ENCODE measurements at regions not wholly inside any gene's neighbourhood (a gene's known extent, or its start where the extent isn't known, plus 50 kb on each side); places are given as distances from the start of the nearest gene placed in this dataset.
A peak's percentile ranks its signal among the peaks of the same experiment; 100 is the strongest.

- no peaks in the 10 kb centered on the region for H3K27me3 ChIP-seq (ENCODE audit: insufficient read depth, low read length)
- no peak overlapping the region for H3K4me3 ChIP-seq (ENCODE audit: low read depth, low read length)
- H3K27ac ChIP-seq (ENCODE audit: low read depth, low read length), result no peak overlapping the region
- H3K4me1 ChIP-seq (ENCODE audit: control insufficient read depth, insufficient read depth, low read length, unreplicated experiment), result peaks cover 14% of the 10 kb centered on the region
- H2AFZ ChIP-seq (ENCODE audit: low read length, unreplicated experiment), result no peak overlapping the region
- no peaks in the 10 kb centered on the region for H3K79me2 ChIP-seq (ENCODE audit: control insufficient read depth, insufficient read depth, low read length, unreplicated experiment)
- no peaks in the 10 kb centered on the region for H3K36me3 ChIP-seq (ENCODE audit: insufficient read depth, low read length)
These were observed 304.7 kb upstream of the USP25 start for GRCh38 chr21:15425049-15425448.

- Histone ChIP-seq H3K79me2 (ENCODE audit: control insufficient read depth, insufficient read depth, low read length, unreplicated experiment) (no peaks in the 10 kb centered on the region), H2AFZ (ENCODE audit: low read length, unreplicated experiment) (no peak overlapping the region), H3K36me3 (ENCODE audit: insufficient read depth, low read length) (no peaks in the 10 kb centered on the region), H3K4me1 (ENCODE audit: control insufficient read depth, insufficient read depth, low read length, unreplicated experiment) (peaks cover 17% of the 10 kb centered on the region), H3K4me3 (ENCODE audit: low read depth, low read length) (no peak overlapping the region), H3K27me3 (ENCODE audit: insufficient read depth, low read length) (no peaks in the 10 kb centered on the region), H3K27ac (ENCODE audit: low read depth, low read length) (peak overlapping the region; percentile 45)
These were observed 299.8 kb upstream of the USP25 start for GRCh38 chr21:15430023-15430422.

- Histone ChIP-seq H3K27ac (ENCODE audit: low read depth, low read length) (peak overlapping the region; percentile 45), H2AFZ (ENCODE audit: low read length, unreplicated experiment) (no peak overlapping the region), H3K4me3 (ENCODE audit: low read depth, low read length) (no peak overlapping the region), H3K4me1 (ENCODE audit: control insufficient read depth, insufficient read depth, low read length, unreplicated experiment) (peaks cover 17% of the 10 kb centered on the region), H3K79me2 (ENCODE audit: control insufficient read depth, insufficient read depth, low read length, unreplicated experiment) (no peaks in the 10 kb centered on the region), H3K27me3 (ENCODE audit: insufficient read depth, low read length) (no peaks in the 10 kb centered on the region), H3K36me3 (ENCODE audit: insufficient read depth, low read length) (no peaks in the 10 kb centered on the region)
These were observed 299.2 kb upstream of the USP25 start for GRCh38 chr21:15430577-15430976.

GRCh38 chr21:15431053-15431452 lies 298.7 kb upstream of the USP25 start:
- Histone ChIP-seq H3K79me2 (ENCODE audit: control insufficient read depth, insufficient read depth, low read length, unreplicated experiment) (no peaks in the 10 kb centered on the region), H3K4me1 (ENCODE audit: control insufficient read depth, insufficient read depth, low read length, unreplicated experiment) (peaks cover 17% of the 10 kb centered on the region), H3K27me3 (ENCODE audit: insufficient read depth, low read length) (no peaks in the 10 kb centered on the region), H3K4me3 (ENCODE audit: low read depth, low read length) (no peak overlapping the region), H3K36me3 (ENCODE audit: insufficient read depth, low read length) (no peaks in the 10 kb centered on the region), H3K27ac (ENCODE audit: low read depth, low read length) (no peak overlapping the region), H2AFZ (ENCODE audit: low read length, unreplicated experiment) (no peak overlapping the region)

- no peak overlapping the region for H2AFZ ChIP-seq (ENCODE audit: low read length, unreplicated experiment)
- no peak overlapping the region for H3K27ac ChIP-seq (ENCODE audit: low read depth, low read length)
- H3K79me2 ChIP-seq (ENCODE audit: control insufficient read depth, insufficient read depth, low read length, unreplicated experiment), result no peaks in the 10 kb centered on the region
- H3K27me3 ChIP-seq (ENCODE audit: insufficient read depth, low read length), result no peaks in the 10 kb centered on the region
- no peak overlapping the region for H3K4me3 ChIP-seq (ENCODE audit: low read depth, low read length)
- H3K36me3 ChIP-seq (ENCODE audit: insufficient read depth, low read length), result no peaks in the 10 kb centered on the region
- H3K4me1 ChIP-seq (ENCODE audit: control insufficient read depth, insufficient read depth, low read length, unreplicated experiment), result peaks cover 17% of the 10 kb centered on the region
These were observed 296.7 kb upstream of the USP25 start for GRCh38 chr21:15433091-15433490.

GRCh38 chr21:15434163-15434905 lies 295.4 kb upstream of the USP25 start:
- Histone ChIP-seq H3K4me3 (ENCODE audit: low read depth, low read length) (no peak overlapping the region), H3K79me2 (ENCODE audit: control insufficient read depth, insufficient read depth, low read length, unreplicated experiment) (no peaks in the 10 kb centered on the region), H3K27ac (ENCODE audit: low read depth, low read length) (no peak overlapping the region), H3K27me3 (ENCODE audit: insufficient read depth, low read length) (no peaks in the 10 kb centered on the region), H3K36me3 (ENCODE audit: insufficient read depth, low read length) (no peaks in the 10 kb centered on the region), H2AFZ (ENCODE audit: low read length, unreplicated experiment) (no peak overlapping the region), H3K4me1 (ENCODE audit: control insufficient read depth, insufficient read depth, low read length, unreplicated experiment) (peaks cover 17% of the 10 kb centered on the region)

GRCh38 chr21:15436031-15436430 lies 293.8 kb upstream of the USP25 start:
- no peaks in the 10 kb centered on the region for H3K79me2 ChIP-seq (ENCODE audit: control insufficient read depth, insufficient read depth, low read length, unreplicated experiment)
- no peak overlapping the region for H2AFZ ChIP-seq (ENCODE audit: low read length, unreplicated experiment)
- H3K4me1 ChIP-seq (ENCODE audit: control insufficient read depth, insufficient read depth, low read length, unreplicated experiment), result peaks cover 2% of the 10 kb centered on the region
- no peaks in the 10 kb centered on the region for H3K27me3 ChIP-seq (ENCODE audit: insufficient read depth, low read length)
- no peak overlapping the region for H3K27ac ChIP-seq (ENCODE audit: low read depth, low read length)
- no peak overlapping the region for H3K4me3 ChIP-seq (ENCODE audit: low read depth, low read length)
- no peaks in the 10 kb centered on the region for H3K36me3 ChIP-seq (ENCODE audit: insufficient read depth, low read length)

GRCh38 chr21:15437883-15438282 lies 291.9 kb upstream of the USP25 start:
- Histone ChIP-seq H3K4me3 (ENCODE audit: low read depth, low read length) (no peak overlapping the region), H3K4me1 (ENCODE audit: control insufficient read depth, insufficient read depth, low read length, unreplicated experiment) (no peaks in the 10 kb centered on the region), H3K27ac (ENCODE audit: low read depth, low read length) (no peak overlapping the region), H3K27me3 (ENCODE audit: insufficient read depth, low read length) (no peaks in the 10 kb centered on the region), H2AFZ (ENCODE audit: low read length, unreplicated experiment) (no peak overlapping the region), H3K36me3 (ENCODE audit: insufficient read depth, low read length) (no peaks in the 10 kb centered on the region), H3K79me2 (ENCODE audit: control insufficient read depth, insufficient read depth, low read length, unreplicated experiment) (no peaks in the 10 kb centered on the region)

GRCh38 chr21:15439726-15440125 lies 290.1 kb upstream of the USP25 start:
- H3K4me1 ChIP-seq (ENCODE audit: control insufficient read depth, insufficient read depth, low read length, unreplicated experiment), result no peaks in the 10 kb centered on the region
- no peak overlapping the region for H3K4me3 ChIP-seq (ENCODE audit: low read depth, low read length)
- H2AFZ ChIP-seq (ENCODE audit: low read length, unreplicated experiment), result no peak overlapping the region
- H3K36me3 ChIP-seq (ENCODE audit: insufficient read depth, low read length), result no peaks in the 10 kb centered on the region
- H3K27ac ChIP-seq (ENCODE audit: low read depth, low read length), result no peak overlapping the region
- no peaks in the 10 kb centered on the region for H3K79me2 ChIP-seq (ENCODE audit: control insufficient read depth, insufficient read depth, low read length, unreplicated experiment)
- H3K27me3 ChIP-seq (ENCODE audit: insufficient read depth, low read length), result no peaks in the 10 kb centered on the region

- no peak overlapping the region for H3K4me3 ChIP-seq (ENCODE audit: low read depth, low read length)
- H3K36me3 ChIP-seq (ENCODE audit: insufficient read depth, low read length), result no peaks in the 10 kb centered on the region
- no peak overlapping the region for H2AFZ ChIP-seq (ENCODE audit: low read length, unreplicated experiment)
- no peaks in the 10 kb centered on the region for H3K4me1 ChIP-seq (ENCODE audit: control insufficient read depth, insufficient read depth, low read length, unreplicated experiment)
- H3K27me3 ChIP-seq (ENCODE audit: insufficient read depth, low read length), result no peaks in the 10 kb centered on the region
- H3K79me2 ChIP-seq (ENCODE audit: control insufficient read depth, insufficient read depth, low read length, unreplicated experiment), result no peaks in the 10 kb centered on the region
- H3K27ac ChIP-seq (ENCODE audit: low read depth, low read length), result no peak overlapping the region
These were observed 288.7 kb upstream of the USP25 start for GRCh38 chr21:15441060-15441493.

GRCh38 chr21:15441992-15442391 lies 287.8 kb upstream of the USP25 start:
- Histone ChIP-seq H3K27me3 (ENCODE audit: insufficient read depth, low read length) (no peaks in the 10 kb centered on the region), H3K36me3 (ENCODE audit: insufficient read depth, low read length) (no peaks in the 10 kb centered on the region), H3K4me3 (ENCODE audit: low read depth, low read length) (no peak overlapping the region), H3K27ac (ENCODE audit: low read depth, low read length) (no peak overlapping the region), H3K4me1 (ENCODE audit: control insufficient read depth, insufficient read depth, low read length, unreplicated experiment) (no peaks in the 10 kb centered on the region), H2AFZ (ENCODE audit: low read length, unreplicated experiment) (no peak overlapping the region), H3K79me2 (ENCODE audit: control insufficient read depth, insufficient read depth, low read length, unreplicated experiment) (no peaks in the 10 kb centered on the region)
